ENCODE measurements at regions not wholly inside any gene's neighbourhood (a gene's known extent, or its start where the extent isn't known, plus 50 kb on each side); places are given as distances from the start of the nearest gene placed in this dataset.

- ChIA-PET CTCF (interaction anchor here (1.1 to 1.5 kb wide), 3 partner anchors 11 to 21 kb away, joined by 4 to 6 read pairs (median 4); no protein-coding TSS in a partner anchor), POLR2A (no interaction called here)
- 41% methylated on average over 2 of the region's 2 CpGs for WGBS (ENCODE audit: low lambda C conversion rate)
- Histone ChIP-seq H3K4me3 (ENCODE audit: low read depth in 2 of 2, low read length in 1 of 2) (no peak overlapping the region), H3K9me3 (no peaks in the 10 kb centered on the region), H3K4me2 (no peak overlapping the region), H3K79me2 (ENCODE audit: insufficient read depth) (no peaks in the 10 kb centered on the region), H3K27me3 (ENCODE audit: insufficient read depth) (no peaks in the 10 kb centered on the region), H2AFZ (ENCODE audit: low read depth) (no peak overlapping the region), H3K36me3 (replicated peaks in 1 of 2; ENCODE audit: control insufficient read depth in 1 of 2, insufficient read depth in 2 of 2, low read length in 1 of 2) (no peaks in the 10 kb centered on the region), H3K27ac (ENCODE audit: low read depth in 2 of 2, low read length in 1 of 2) (no peak overlapping the region), H3F3A (replicated peaks; ENCODE audit: insufficient read depth) (no peaks in the 10 kb centered on the region), H3K9me2 (no peaks in the 10 kb centered on the region), H3K4me1 (ENCODE audit: control insufficient read depth in 1 of 2, insufficient read depth in 2 of 2, low read depth in 1 of 2, low read length in 1 of 2) (no peaks in the 10 kb centered on the region), H3K9ac (no peak overlapping the region), H4K20me1 (ENCODE audit: insufficient read depth) (no peaks in the 10 kb centered on the region)
- DNase-seq, result no peak
- TF ChIP-seq, protein P1, sequence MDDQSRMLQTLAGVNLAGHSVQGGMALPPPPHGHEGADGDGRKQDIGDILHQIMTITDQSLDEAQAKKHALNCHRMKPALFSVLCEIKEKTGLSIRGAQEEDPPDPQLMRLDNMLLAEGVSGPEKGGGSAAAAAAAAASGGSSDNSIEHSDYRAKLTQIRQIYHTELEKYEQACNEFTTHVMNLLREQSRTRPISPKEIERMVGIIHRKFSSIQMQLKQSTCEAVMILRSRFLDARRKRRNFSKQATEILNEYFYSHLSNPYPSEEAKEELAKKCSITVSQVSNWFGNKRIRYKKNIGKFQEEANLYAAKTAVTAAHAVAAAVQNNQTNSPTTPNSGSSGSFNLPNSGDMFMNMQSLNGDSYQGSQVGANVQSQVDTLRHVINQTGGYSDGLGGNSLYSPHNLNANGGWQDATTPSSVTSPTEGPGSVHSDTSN (IDR thresholded peaks at IDR 0.05), result no peak
- TF ChIP-seq FOSL2 (IDR thresholded peaks at IDR 0.05; ENCODE audit: borderline replicate concordance, low read depth), result no peak
- TF ChIP-seq, protein P2, sequence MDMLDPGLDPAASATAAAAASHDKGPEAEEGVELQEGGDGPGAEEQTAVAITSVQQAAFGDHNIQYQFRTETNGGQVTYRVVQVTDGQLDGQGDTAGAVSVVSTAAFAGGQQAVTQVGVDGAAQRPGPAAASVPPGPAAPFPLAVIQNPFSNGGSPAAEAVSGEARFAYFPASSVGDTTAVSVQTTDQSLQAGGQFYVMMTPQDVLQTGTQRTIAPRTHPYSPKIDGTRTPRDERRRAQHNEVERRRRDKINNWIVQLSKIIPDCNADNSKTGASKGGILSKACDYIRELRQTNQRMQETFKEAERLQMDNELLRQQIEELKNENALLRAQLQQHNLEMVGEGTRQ (IDR thresholded peaks at IDR 0.05; ENCODE audit: borderline replicate concordance, low read depth, low read length), result no peak
- TF ChIP-seq GATA2 (CRISPR knock-in tag; IDR thresholded peaks at IDR 0.05), result no peak
- TF ChIP-seq MXI1 (IDR thresholded peaks at IDR 0.05; ENCODE audit: low read depth, low read length), result no peak
- TF ChIP-seq FOXJ3 (CRISPR knock-in tag; IDR thresholded peaks at IDR 0.05), result no peak
- no peak for TF ChIP-seq RXRA (IDR thresholded peaks at IDR 0.05; ENCODE audit: borderline replicate concordance, low read depth)
- no peak for TF ChIP-seq ELF1 (IDR thresholded peaks at IDR 0.05)
- TF ChIP-seq NRF1 (IDR thresholded peaks at IDR 0.05; ENCODE audit: low read depth, low read length), result no peak
- no peak for TF ChIP-seq GABPA (IDR thresholded peaks at IDR 0.05; ENCODE audit: low read depth)
- no peak for TF ChIP-seq TAF1 (IDR thresholded peaks at IDR 0.05; ENCODE audit: borderline replicate concordance, low read depth, low read length)
- TF ChIP-seq, protein P3, sequence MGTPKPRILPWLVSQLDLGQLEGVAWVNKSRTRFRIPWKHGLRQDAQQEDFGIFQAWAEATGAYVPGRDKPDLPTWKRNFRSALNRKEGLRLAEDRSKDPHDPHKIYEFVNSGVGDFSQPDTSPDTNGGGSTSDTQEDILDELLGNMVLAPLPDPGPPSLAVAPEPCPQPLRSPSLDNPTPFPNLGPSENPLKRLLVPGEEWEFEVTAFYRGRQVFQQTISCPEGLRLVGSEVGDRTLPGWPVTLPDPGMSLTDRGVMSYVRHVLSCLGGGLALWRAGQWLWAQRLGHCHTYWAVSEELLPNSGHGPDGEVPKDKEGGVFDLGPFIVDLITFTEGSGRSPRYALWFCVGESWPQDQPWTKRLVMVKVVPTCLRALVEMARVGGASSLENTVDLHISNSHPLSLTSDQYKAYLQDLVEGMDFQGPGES (IDR thresholded peaks at IDR 0.05; ENCODE audit: low read depth, low read length), result no peak
- TF ChIP-seq, protein P4, sequence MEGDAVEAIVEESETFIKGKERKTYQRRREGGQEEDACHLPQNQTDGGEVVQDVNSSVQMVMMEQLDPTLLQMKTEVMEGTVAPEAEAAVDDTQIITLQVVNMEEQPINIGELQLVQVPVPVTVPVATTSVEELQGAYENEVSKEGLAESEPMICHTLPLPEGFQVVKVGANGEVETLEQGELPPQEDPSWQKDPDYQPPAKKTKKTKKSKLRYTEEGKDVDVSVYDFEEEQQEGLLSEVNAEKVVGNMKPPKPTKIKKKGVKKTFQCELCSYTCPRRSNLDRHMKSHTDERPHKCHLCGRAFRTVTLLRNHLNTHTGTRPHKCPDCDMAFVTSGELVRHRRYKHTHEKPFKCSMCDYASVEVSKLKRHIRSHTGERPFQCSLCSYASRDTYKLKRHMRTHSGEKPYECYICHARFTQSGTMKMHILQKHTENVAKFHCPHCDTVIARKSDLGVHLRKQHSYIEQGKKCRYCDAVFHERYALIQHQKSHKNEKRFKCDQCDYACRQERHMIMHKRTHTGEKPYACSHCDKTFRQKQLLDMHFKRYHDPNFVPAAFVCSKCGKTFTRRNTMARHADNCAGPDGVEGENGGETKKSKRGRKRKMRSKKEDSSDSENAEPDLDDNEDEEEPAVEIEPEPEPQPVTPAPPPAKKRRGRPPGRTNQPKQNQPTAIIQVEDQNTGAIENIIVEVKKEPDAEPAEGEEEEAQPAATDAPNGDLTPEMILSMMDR (IDR thresholded peaks at IDR 0.05), result no peak; the same call in 1 of the 2 replicates
- TF ChIP-seq RAD21 (IDR thresholded peaks at IDR 0.05; ENCODE audit: low read length), result no peak
These were observed 759.6 kb upstream of the NDST4 start for GRCh38 chr4:115873048-115873447.
